B cell (primary cell): ENCODE measurements at regions not wholly inside any gene's neighbourhood (a gene's known extent, or its start where the extent isn't known, plus 50 kb on each side); places are given as distances from the start of the nearest gene placed in this dataset.

Experiments
- ATAC-seq: fragments of 200-7000 bp; cut with Tn5 transposase; one replicate; pipeline ENCODE4 v1.10.0; 2021; ENCODE audit warnings: low read depth, mild to moderate bottlenecking, moderate number of reproducible peaks, moderate library complexity
- CTCF ChIA-PET: fragments of 350-600 bp; sonication (Branson Sonifier 250); formaldehyde crosslinking; loops from one replicate; lab custom pipeline; 2021; ENCODE audit warnings: antibody characterized with exemption, inconsistent platforms; lab: Charles Lee
- POLR2A ChIA-PET: fragments of 350-600 bp; sonication (Branson Sonifier 250); formaldehyde crosslinking; loops from one replicate; lab custom pipeline; 2021; ENCODE audit warnings: antibody characterized with exemption; lab: Charles Lee
- DNase-seq: peaks from one replicate; pipeline ENCODE4 v3.0.0; 2013
- H2AFZ ChIP-seq: 2 replicates; pipeline ENCODE4 v1.6.1; 2012; ENCODE audit warnings: mild to moderate bottlenecking, low read depth, low read length; ENCODE audit not compliant: insufficient read depth, poor library complexity, severe bottlenecking
- H3K27ac ChIP-seq, 2 donors: 1 replicate in 1 of 2; 2 replicates in 1 of 2; pipeline ENCODE4 v1.5.1; 2012 to 2013; ENCODE audit warnings: low read length in 2 of 2, mild to moderate bottlenecking in 2 of 2, moderate library complexity in 1 of 2
- H3K27me3 ChIP-seq, 4 experiments: fragments of 200-600 bp in 1 of 4; sonication (generic) in 1 of 4; replicated peaks in 1 of 4; 1 replicate in 2 of 4; 2 replicates in 2 of 4; pipeline versions ENCODE4 v1.6.1 to v1.7.0; 2013 to 2016; ENCODE audit warnings: low read length in 3 of 4, mild to moderate bottlenecking in 2 of 4, mixed read lengths in 1 of 4, moderate library complexity in 1 of 4; ENCODE audit not compliant: insufficient read depth in 4 of 4, control insufficient read depth in 3 of 4; ENCODE audit errors: control extremely low read depth in 1 of 4
- H3K36me3 ChIP-seq, 2 experiments: replicated peaks in 1 of 2; 1 replicate in 1 of 2; 2 replicates in 1 of 2; pipeline versions ENCODE4 v1.6.1 to v1.7.1; 2013; ENCODE audit warnings: low read length in 1 of 2; ENCODE audit not compliant: insufficient read depth in 2 of 2, control insufficient read depth in 1 of 2; ENCODE audit errors: control extremely low read depth in 1 of 2, extremely low read depth in 1 of 2
- H3K4me1 ChIP-seq, 2 donors: fragments of 200-600 bp in 1 of 2; sonication (generic) in 1 of 2; 1 replicate in 1 of 2; 2 replicates in 1 of 2; pipeline versions ENCODE4 v1.5.1 to v1.6.1; 2013 to 2017; ENCODE audit warnings: low read length in 2 of 2; ENCODE audit not compliant: control insufficient read depth in 2 of 2, insufficient read depth in 2 of 2
- H3K4me2 ChIP-seq: replicated peaks from 2 replicates; pipeline ENCODE3; 2012; ENCODE audit warnings: mild to moderate bottlenecking, low read depth, low read length; ENCODE audit not compliant: poor library complexity, severe bottlenecking
- H3K4me3 ChIP-seq, 5 experiments: fragments of 200-600 bp in 1 of 5; sonication (generic) in 1 of 5; 1 replicate in 3 of 5; 2 replicates in 2 of 5; pipeline versions ENCODE4 v1.5.1 to v1.7.0; 2011 to 2016; ENCODE audit warnings: low read length in 4 of 5, mild to moderate bottlenecking in 4 of 5, low read depth in 2 of 5, control low read depth in 1 of 5, moderate library complexity in 1 of 5; ENCODE audit not compliant: insufficient read depth in 1 of 5; ENCODE audit errors: control extremely low read depth in 1 of 5, extremely low read depth in 1 of 5
- H3K79me2 ChIP-seq: fragments of 200-600 bp; sonication (generic); one replicate; pipeline ENCODE4 v1.6.0; 2016; ENCODE audit warnings: low read length; ENCODE audit not compliant: control insufficient read depth, insufficient read depth
- H3K9ac ChIP-seq: fragments of 200-600 bp; sonication (generic); 2 replicates; pipeline ENCODE4 v1.6.1; 2017; ENCODE audit warnings: mild to moderate bottlenecking, low read length, moderate library complexity
- H3K9me3 ChIP-seq, 3 donors: one replicate each; pipeline versions ENCODE4 v1.6.1 to v1.7.1; 2013; ENCODE audit warnings: low read length in 2 of 3; ENCODE audit not compliant: control insufficient read depth in 2 of 3, insufficient read depth in 1 of 3; ENCODE audit errors: control extremely low read depth in 1 of 3
- H4K20me1 ChIP-seq: 2 replicates; pipeline ENCODE4 v1.6.0; 2012; ENCODE audit warnings: mild to moderate bottlenecking, low read length; ENCODE audit not compliant: insufficient read depth, control insufficient read depth, poor library complexity, severe bottlenecking
- H3K27ac Mint-ChIP-seq: one replicate; pipeline ENCODE4 v1.8.0; 2021; ENCODE audit warnings: mixed read lengths
- H3K27me3 Mint-ChIP-seq: one replicate; pipeline ENCODE4 v1.8.0; 2021; ENCODE audit warnings: mixed read lengths
- H3K4me1 Mint-ChIP-seq: one replicate; pipeline ENCODE4 v1.8.0; 2021; ENCODE audit warnings: mixed read lengths
- H3K4me3 Mint-ChIP-seq: one replicate; pipeline ENCODE4 v1.8.0; 2021; ENCODE audit warnings: mixed read lengths
- H3K9me3 Mint-ChIP-seq: one replicate; pipeline ENCODE4 v1.8.0; 2022; ENCODE audit warnings: mixed read lengths; ENCODE audit not compliant: insufficient read depth
- EZH2 ChIP-seq: IDR thresholded peaks from 2 replicates; pipeline ENCODE4 v1.6.1; 2012; ENCODE audit warnings: borderline replicate concordance, low read depth, mild to moderate bottlenecking, moderate library complexity, low read length; ENCODE audit not compliant: insufficient read depth, poor library complexity, severe bottlenecking
- WGBS: methylation state at CpG from one replicate; pipeline ENCODE4 v1.1.5; 2013; ENCODE audit warnings: missing lambda C conversion rate; ENCODE audit not compliant: insufficient coverage; 5-methylcytosine and 5-hydroxymethylcytosine counted together
- intact Hi-C: fragments of 100-400 bp; cut with micrococcal nuclease; formaldehyde crosslinking; loops from one replicate; pipeline ENCODE4 v1.10.0; 2022
- TF ChIP-seq, protein P1 (sequence below): fragments of 200-600 bp; IDR thresholded peaks from one replicate; pipeline ENCODE4 v1.8.0; 2022; ENCODE audit warnings: antibody characterized with exemption, mild to moderate bottlenecking

DNA sequence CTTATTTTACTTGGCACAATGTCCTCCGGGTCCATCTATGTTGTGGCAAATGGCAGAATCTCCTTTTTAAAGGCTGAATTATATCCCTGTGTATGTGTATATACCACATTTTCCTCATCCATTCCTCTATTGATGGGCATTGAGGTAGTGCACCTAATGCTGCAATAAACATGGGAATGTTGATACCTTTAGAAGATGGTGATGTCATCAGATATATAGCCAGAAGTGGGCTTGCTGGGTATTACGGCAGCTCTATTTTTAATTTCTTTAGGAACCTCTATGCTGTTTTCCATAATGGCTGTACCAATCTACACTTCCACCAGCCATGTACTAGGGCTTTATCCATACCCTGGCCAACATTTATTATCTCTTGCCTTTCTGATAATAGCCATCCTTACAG lies 315.7 kb downstream of the FOXA2 start:
- Histone ChIP-seq H3K9me3 (peaks cover 0 to 6% (median 0%) of the 10 kb centered on the region in 3 donors), H3K4me2 (no peak overlapping the region), H3K79me2 (no peaks in the 10 kb centered on the region), H3K36me3 (no peaks in the 10 kb centered on the region), H3K4me1 (no peaks in the 10 kb centered on the region), H2AFZ (no peak overlapping the region), H3K27me3 (no peaks in the 10 kb centered on the region), H3K9ac (no peak overlapping the region), H4K20me1 (no peaks in the 10 kb centered on the region), H3K27ac (no peak overlapping the region), H3K4me3 (no peak overlapping the region)
- no peaks in the 10 kb centered on the region for H3K9me3 Mint-ChIP-seq
- ChIA-PET CTCF (no interaction called here), POLR2A (no interaction called here)
- WGBS = no CpG with 5 or more reads among the region's 2 CpGs
- ATAC-seq = no peak
- H3K4me3 Mint-ChIP-seq = no peak overlapping the region
- no peak overlapping the region for H3K27ac Mint-ChIP-seq
- DNase-seq = no peak
- no peaks in the 10 kb centered on the region for H3K4me1 Mint-ChIP-seq
- no peaks in the 10 kb centered on the region for H3K27me3 Mint-ChIP-seq
- intact Hi-C loops = no loop called here
- TF ChIP-seq, protein P1, sequence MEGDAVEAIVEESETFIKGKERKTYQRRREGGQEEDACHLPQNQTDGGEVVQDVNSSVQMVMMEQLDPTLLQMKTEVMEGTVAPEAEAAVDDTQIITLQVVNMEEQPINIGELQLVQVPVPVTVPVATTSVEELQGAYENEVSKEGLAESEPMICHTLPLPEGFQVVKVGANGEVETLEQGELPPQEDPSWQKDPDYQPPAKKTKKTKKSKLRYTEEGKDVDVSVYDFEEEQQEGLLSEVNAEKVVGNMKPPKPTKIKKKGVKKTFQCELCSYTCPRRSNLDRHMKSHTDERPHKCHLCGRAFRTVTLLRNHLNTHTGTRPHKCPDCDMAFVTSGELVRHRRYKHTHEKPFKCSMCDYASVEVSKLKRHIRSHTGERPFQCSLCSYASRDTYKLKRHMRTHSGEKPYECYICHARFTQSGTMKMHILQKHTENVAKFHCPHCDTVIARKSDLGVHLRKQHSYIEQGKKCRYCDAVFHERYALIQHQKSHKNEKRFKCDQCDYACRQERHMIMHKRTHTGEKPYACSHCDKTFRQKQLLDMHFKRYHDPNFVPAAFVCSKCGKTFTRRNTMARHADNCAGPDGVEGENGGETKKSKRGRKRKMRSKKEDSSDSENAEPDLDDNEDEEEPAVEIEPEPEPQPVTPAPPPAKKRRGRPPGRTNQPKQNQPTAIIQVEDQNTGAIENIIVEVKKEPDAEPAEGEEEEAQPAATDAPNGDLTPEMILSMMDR = no peak
- no peak for TF ChIP-seq EZH2

GRCh38 chr20:22264917-22265316 lies 319.5 kb downstream of the FOXA2 start:
- ChIA-PET POLR2A (no interaction called here), CTCF (no interaction called here)
- H3K4me3 Mint-ChIP-seq = no peak overlapping the region
- H3K9me3 Mint-ChIP-seq = no peaks in the 10 kb centered on the region
- Histone ChIP-seq H3K27ac (no peak overlapping the region), H3K4me2 (no peak overlapping the region), H3K9ac (no peak overlapping the region), H3K9me3 (peaks cover 0 to 3% (median 0%) of the 10 kb centered on the region in 3 donors), H3K4me3 (no peak overlapping the region), H4K20me1 (no peaks in the 10 kb centered on the region), H3K27me3 (no peaks in the 10 kb centered on the region), H3K79me2 (no peaks in the 10 kb centered on the region), H2AFZ (no peak overlapping the region), H3K4me1 (no peaks in the 10 kb centered on the region), H3K36me3 (no peaks in the 10 kb centered on the region)
- DNase-seq = no peak
- ATAC-seq = no peak
- intact Hi-C loops = no loop called here
- TF ChIP-seq, protein P1 = no peak
- TF ChIP-seq EZH2 = no peak
- 93% methylated on average over 3 of the region's 4 CpGs for WGBS
- no peaks in the 10 kb centered on the region for H3K27me3 Mint-ChIP-seq
- H3K4me1 Mint-ChIP-seq = no peaks in the 10 kb centered on the region
- no peak overlapping the region for H3K27ac Mint-ChIP-seq
